A673 (cell line): ENCODE measurements at regions not wholly inside any gene's neighbourhood (a gene's known extent, or its start where the extent isn't known, plus 50 kb on each side); places are given as distances from the start of the nearest gene placed in this dataset.

Experiments used
- BruUV-seq: library from RNA; stranded (reverse); fragments of 400-500 nt; replicated peaks from 2 replicates; lab custom pipeline; 2021; lab: Mats Ljungman, UMichigan
- CTCF ChIA-PET: fragments of 300-600 bp; sonication (Branson Sonifier 250); formaldehyde crosslinking; loops from one replicate; lab custom pipeline; 2022; ENCODE audit warnings: antibody characterized with exemption; lab: Charles Lee
- POLR2A ChIA-PET: fragments of 300-600 bp; sonication (Branson Sonifier 250); formaldehyde crosslinking; loops from one replicate; lab custom pipeline; 2022; ENCODE audit warnings: antibody characterized with exemption; ENCODE audit not compliant: low non-redundant PET; lab: Charles Lee
- DNase-seq: peaks from one replicate; pipeline ENCODE4 v3.0.0-alpha.2; 2015; ENCODE audit warnings: low spot score
- H3K27ac ChIP-seq: fragments of 200-600 bp; sonication (generic); 2 replicates; pipeline ENCODE4 v1.5.1; 2016; ENCODE audit warnings: mixed run types, low read depth, mild to moderate bottlenecking, mixed read lengths, antibody characterized with exemption, low read length; ENCODE audit not compliant: poor library complexity, severe bottlenecking
- H3K27me3 ChIP-seq: fragments of 200-600 bp; sonication (generic); replicated peaks from 2 replicates; pipeline ENCODE4 v1.6.1; 2017; ENCODE audit warnings: mixed run types, low read depth, mild to moderate bottlenecking, mixed read lengths, antibody characterized with exemption, low read length; ENCODE audit not compliant: insufficient read depth, poor library complexity
- H3K36me3 ChIP-seq: fragments of 200-600 bp; sonication (generic); 2 replicates; pipeline ENCODE4 v1.6.1; 2016; ENCODE audit warnings: mixed run types, mild to moderate bottlenecking, mixed read lengths, antibody characterized with exemption, low read length; ENCODE audit not compliant: insufficient read depth, poor library complexity, severe bottlenecking
- H3K4me1 ChIP-seq: fragments of 200-600 bp; sonication (generic); 2 replicates; pipeline ENCODE4 v1.6.1; 2017; ENCODE audit warnings: mixed run types, mild to moderate bottlenecking, mixed read lengths, antibody characterized with exemption, low read length; ENCODE audit not compliant: insufficient read depth, poor library complexity, severe bottlenecking
- H3K4me3 ChIP-seq: fragments of 200-600 bp; sonication (generic); 2 replicates; pipeline ENCODE4 v1.5.1; 2016; ENCODE audit warnings: low read depth, mixed run types, mild to moderate bottlenecking, mixed read lengths, low read length; ENCODE audit not compliant: poor library complexity, severe bottlenecking
- H3K9me3 ChIP-seq: fragments of 200-600 bp; sonication (generic); 2 replicates; pipeline ENCODE4 v1.6.1; 2016; ENCODE audit warnings: mixed run types, low read depth, mild to moderate bottlenecking, mixed read lengths, antibody characterized with exemption, low read length; ENCODE audit not compliant: poor library complexity, severe bottlenecking
- CTCF ChIP-seq: fragments of 300-800, 200-600 bp; sonication (generic); conservative IDR thresholded peaks from 2 replicates; pipeline ENCODE4 v1.5.1; 2017; ENCODE audit warnings: low read depth, mild to moderate bottlenecking, antibody characterized with exemption, low read length, moderate library complexity, mixed read lengths
- EZH2 ChIP-seq: fragments of 200-600 bp; sonication (generic); IDR thresholded peaks from 2 replicates; pipeline ENCODE4 v1.6.1; 2017; ENCODE audit warnings: borderline replicate concordance, low read depth, mild to moderate bottlenecking, mixed read lengths, antibody characterized with exemption, low read length; ENCODE audit not compliant: poor library complexity, severe bottlenecking
- intact Hi-C: fragments of 100-400 bp; cut with micrococcal nuclease; formaldehyde crosslinking; loops from one replicate; pipeline ENCODE4 v1.10.0; 2022; ENCODE audit not compliant: unreplicated experiment

DNA sequence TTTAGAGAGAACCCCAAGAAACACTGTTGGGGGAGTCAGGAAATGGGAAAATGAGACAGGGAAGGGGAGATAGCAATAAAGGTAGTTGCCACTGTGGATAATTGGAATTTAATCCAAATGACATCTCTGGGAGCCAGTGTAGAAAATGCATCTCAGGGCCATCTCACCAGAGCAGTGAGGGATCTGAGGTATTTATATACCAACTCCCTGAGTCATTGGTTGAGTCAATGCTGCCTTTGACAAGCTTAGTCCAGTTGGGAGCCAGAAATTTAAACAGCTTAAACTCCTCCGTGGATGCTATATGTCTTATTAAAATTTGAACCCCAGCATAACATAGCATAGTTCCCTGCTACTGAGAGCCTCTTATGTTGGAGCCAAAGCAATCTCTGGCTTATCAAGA is 140.3 kb downstream of the SLC30A10 start:
- POLR2A ChIA-PET = no interaction called here
- CTCF ChIA-PET = no interaction called here
- Histone ChIP-seq H3K27me3 (peaks cover 10% of the 10 kb centered on the region), H3K36me3 (no peaks in the 10 kb centered on the region), H3K9me3 (no peaks in the 10 kb centered on the region), H3K27ac (no peak overlapping the region), H3K4me1 (no peaks in the 10 kb centered on the region), H3K4me3 (no peak overlapping the region)
- no peak for DNase-seq
- no peak for TF ChIP-seq CTCF
- no peak for TF ChIP-seq EZH2
- intact Hi-C loops = no loop called here
- no TSS peak for BruUV-seq

GRCh38 chr1:219784660-219785381 is 143.5 kb downstream of the SLC30A10 start:
- H3K4me1 ChIP-seq = no peaks in the 10 kb centered on the region
- intact Hi-C loops = no loop called here
- H3K27me3 ChIP-seq = peaks cover 11% of the 10 kb centered on the region
- POLR2A ChIA-PET = no interaction called here
- BruUV-seq = no TSS peak
- no peak overlapping the region for H3K4me3 ChIP-seq
- H3K9me3 ChIP-seq = no peaks in the 10 kb centered on the region
- no peaks in the 10 kb centered on the region for H3K36me3 ChIP-seq
- H3K27ac ChIP-seq = no peak overlapping the region
- CTCF ChIA-PET = no interaction called here
- no peak for DNase-seq
- no peak for TF ChIP-seq EZH2
- no peak for TF ChIP-seq CTCF

DNA sequence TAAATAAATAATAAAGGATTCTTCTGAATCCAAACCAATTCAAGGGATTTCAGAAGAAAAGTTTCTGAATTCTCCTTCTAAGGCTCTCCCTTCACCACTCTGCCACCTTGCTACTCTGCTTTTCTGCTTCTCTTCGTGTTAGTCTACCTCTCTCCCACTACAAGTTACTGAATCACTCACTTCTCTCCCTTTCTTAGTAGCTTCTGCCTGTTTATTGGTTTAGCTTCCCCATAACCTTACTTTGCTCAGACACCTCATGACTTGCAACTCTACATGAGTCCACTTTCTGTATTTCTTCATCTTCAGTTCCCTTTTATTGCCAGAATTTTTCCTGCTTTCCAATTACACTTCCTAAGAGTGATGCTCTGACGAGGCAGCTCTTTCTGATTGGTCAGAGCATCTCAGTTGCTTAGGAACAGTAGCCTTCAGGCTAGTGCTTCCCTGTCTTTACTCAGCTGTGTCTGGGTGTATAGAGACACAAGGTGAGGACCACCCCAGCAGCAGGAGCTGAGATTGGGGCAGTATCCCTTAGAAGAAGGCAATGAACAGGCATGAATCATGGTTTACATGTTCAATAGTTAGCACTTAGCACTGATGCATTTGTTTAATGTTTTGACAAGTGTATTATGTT is 144.6 kb downstream of the SLC30A10 start:
- no TSS peak for BruUV-seq
- no peak overlapping the region for H3K4me3 ChIP-seq
- no peak overlapping the region for H3K27ac ChIP-seq
- CTCF ChIA-PET = no interaction called here
- TF ChIP-seq EZH2 (no peak), CTCF (no peak)
- no peaks in the 10 kb centered on the region for H3K36me3 ChIP-seq
- no peaks in the 10 kb centered on the region for H3K9me3 ChIP-seq
- DNase-seq = no peak
- POLR2A ChIA-PET = no interaction called here
- H3K27me3 ChIP-seq = peaks cover 9% of the 10 kb centered on the region
- H3K4me1 ChIP-seq = no peaks in the 10 kb centered on the region
- intact Hi-C loops = no loop called here
